ENCODE measurements at regions not wholly inside any gene's neighbourhood (a gene's known extent, or its start where the extent isn't known, plus 50 kb on each side); places are given as distances from the start of the nearest gene placed in this dataset.

- TF ChIP-seq CTCF (IDR thresholded peaks at IDR 0.05) (no peak), TCF7L2 (IDR thresholded peaks at IDR 0.05; ENCODE audit: low read depth, low read length) (no peak), POLR2AphosphoS5 (IDR thresholded peaks at IDR 0.05; ENCODE audit: low read depth, low read length) (no peak), REST (IDR thresholded peaks at IDR 0.05; ENCODE audit: insufficient read depth in 1 of 2, low read depth in 2 of 2, low read length in 1 of 2) (no peak)
Observed at GRCh38 chr2:136219341-136219740, 101.4 kb upstream of the CXCR4 start.
